ENCODE measurements at regions not wholly inside any gene's neighbourhood (a gene's known extent, or its start where the extent isn't known, plus 50 kb on each side); places are given as distances from the start of the nearest gene placed in this dataset.
"Not testable (repeated sequence)": the region's sequence is repeated elsewhere in the genome, so short reads cannot be mapped to it uniquely, and the experiment has no call there.

DNA sequence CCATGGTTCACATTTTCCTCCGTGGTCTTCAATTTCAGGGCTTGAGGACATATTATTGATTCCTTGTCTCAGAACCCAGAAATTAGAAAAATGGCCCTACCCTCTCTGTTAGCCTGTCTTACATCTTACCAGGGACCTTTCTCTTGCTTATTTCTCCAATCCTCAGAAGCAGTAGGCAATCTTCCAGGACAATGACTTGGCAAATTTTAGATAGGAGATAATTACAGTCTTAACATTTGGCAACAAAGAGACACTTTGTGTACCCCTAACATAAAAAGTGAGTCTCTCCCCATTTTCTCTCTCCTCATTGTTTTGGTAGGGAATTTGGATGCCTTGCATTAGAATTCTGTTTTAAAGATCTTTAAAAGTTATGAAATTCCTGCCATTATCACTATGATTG is 778.1 kb upstream of the SLIT2 start:
- ChIA-PET CTCF (interaction anchor here (0.7 kb wide), 1 partner anchor 1667 kb away, joined by 3 read pairs; no protein-coding TSS in a partner anchor), POLR2A (ENCODE audit: low non-redundant PET) (no interaction called here)
- DNase-seq (ENCODE audit: low spot score) = no peak
- no peak overlapping the region for H3K27ac ChIP-seq
- TF ChIP-seq, protein P1, sequence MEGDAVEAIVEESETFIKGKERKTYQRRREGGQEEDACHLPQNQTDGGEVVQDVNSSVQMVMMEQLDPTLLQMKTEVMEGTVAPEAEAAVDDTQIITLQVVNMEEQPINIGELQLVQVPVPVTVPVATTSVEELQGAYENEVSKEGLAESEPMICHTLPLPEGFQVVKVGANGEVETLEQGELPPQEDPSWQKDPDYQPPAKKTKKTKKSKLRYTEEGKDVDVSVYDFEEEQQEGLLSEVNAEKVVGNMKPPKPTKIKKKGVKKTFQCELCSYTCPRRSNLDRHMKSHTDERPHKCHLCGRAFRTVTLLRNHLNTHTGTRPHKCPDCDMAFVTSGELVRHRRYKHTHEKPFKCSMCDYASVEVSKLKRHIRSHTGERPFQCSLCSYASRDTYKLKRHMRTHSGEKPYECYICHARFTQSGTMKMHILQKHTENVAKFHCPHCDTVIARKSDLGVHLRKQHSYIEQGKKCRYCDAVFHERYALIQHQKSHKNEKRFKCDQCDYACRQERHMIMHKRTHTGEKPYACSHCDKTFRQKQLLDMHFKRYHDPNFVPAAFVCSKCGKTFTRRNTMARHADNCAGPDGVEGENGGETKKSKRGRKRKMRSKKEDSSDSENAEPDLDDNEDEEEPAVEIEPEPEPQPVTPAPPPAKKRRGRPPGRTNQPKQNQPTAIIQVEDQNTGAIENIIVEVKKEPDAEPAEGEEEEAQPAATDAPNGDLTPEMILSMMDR (conservative IDR thresholded peaks at IDR 0.05; ENCODE audit: low read depth) = no peak

DNA sequence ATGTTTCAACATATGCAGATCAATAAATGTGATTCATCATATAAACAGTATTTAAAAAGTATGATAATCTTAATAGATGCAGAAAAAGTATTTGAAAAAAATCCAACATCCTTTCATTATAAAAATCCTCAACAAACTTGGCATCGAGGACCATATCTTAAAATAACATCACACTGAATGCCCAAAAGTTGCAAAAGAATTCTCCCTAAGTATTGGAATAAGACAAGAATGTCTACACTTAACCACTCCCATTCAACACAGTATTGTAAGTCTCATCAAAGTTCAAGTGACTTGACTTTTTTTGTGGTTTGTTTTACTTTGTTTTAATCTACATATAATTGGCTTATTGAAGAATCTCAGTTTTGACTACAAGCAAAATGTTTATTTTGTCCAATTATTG is 779.0 kb upstream of the SLIT2 start:
- no peak overlapping the region for H3K27ac ChIP-seq
- TF ChIP-seq, protein P1 (conservative IDR thresholded peaks at IDR 0.05; ENCODE audit: low read depth) = no peak
- ChIA-PET POLR2A (ENCODE audit: low non-redundant PET) (no interaction called here), CTCF (interaction anchor here (0.7 kb wide), 1 partner anchor 1666 kb away, joined by 3 read pairs; no protein-coding TSS in a partner anchor)
- DNase-seq (ENCODE audit: low spot score) = no peak

DNA sequence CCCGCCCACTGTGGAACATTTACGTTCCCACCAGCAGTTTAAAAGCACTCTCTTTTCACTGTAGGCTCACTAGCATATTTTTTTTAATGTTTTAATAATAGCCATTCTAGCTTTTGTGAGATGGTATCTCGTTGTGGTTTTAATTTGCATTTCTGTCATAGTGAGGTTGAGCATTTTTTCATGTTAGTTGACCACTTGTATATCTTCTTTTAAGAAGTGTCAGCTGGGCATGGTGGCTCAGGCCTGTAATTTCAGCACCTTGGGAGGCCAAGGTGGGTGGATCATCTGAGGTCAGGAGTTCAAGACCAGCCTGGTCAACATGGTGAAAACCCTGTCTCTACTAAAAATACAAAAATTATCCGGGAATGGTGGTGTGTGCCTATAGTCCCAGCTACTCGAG is 781.7 kb upstream of the SLIT2 start:
- DNase-seq (ENCODE audit: low spot score); CTCF ChIA-PET; POLR2A ChIA-PET (ENCODE audit: low non-redundant PET); H3K27ac ChIP-seq: not testable (repeated sequence)

DNA sequence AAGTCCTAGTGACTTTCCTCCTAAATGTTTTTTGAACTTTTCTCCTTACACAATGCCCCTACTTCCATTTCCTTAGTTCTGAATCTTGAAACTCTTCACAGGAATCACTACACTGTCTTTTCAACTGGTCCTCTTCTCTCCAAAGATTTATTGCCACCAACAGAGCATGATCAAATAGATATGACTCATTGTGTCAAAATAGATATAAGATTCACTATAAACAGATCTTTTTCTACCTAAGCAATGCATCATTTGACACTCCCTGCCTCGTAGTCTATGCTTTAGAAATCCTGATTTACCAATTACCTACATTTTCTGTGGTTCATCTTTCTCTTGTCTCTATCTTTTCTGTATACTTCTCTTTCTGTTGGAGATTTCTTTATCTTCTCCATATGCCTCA is 789.6 kb upstream of the SLIT2 start:
- POLR2A ChIA-PET (ENCODE audit: low non-redundant PET) = no interaction called here

DNA sequence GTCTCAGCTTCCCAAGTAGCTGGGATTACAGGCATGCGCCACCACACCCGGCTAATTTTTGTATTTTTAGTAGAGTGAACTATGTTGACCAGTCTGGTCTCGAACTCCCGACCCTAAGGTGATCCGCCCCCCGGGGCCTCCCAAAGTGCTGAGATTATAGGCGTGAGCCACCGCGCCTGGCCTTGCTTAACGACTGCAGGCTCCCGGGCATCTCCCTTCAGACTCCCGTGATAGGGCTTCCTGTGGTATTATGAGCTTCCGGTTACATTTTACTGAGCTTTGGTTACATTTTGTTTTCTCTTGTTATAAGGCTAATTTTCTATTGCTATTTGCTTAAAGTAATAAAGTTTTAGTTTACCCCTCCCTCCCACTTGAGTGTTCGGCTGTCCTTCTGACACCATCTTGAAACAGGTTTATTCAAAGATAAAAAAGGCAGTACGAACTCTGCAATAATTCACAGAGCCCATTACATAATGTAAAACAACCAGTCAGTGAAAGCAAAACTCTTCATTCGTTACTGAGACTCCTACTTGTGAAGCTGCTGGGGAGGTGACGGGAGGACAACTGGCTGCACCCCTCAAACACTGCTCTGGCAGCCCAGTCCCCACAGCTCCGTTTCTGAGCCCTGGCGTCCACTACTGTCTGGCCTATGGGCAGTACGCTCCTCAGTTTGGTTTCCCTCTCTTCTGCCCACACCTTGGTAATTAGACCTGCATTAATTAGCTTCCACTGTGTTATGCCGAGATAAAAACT is 795.7 kb upstream of the SLIT2 start:
- CTCF ChIA-PET = no interaction called here
- TF ChIP-seq, protein P1 (conservative IDR thresholded peaks at IDR 0.05; ENCODE audit: low read depth) = no peak
- POLR2A ChIA-PET (ENCODE audit: low non-redundant PET) = no interaction called here
- no peak for DNase-seq (ENCODE audit: low spot score)
- H3K27ac ChIP-seq = no peak overlapping the region

More for the DNA sequence above, 789.6 kb upstream of the SLIT2 start:
- TF ChIP-seq, protein P1 (conservative IDR thresholded peaks at IDR 0.05; ENCODE audit: low read depth) = no peak
- DNase-seq (ENCODE audit: low spot score) = no peak
- CTCF ChIA-PET = no interaction called here
- H3K27ac ChIP-seq = no peak overlapping the region

DNA sequence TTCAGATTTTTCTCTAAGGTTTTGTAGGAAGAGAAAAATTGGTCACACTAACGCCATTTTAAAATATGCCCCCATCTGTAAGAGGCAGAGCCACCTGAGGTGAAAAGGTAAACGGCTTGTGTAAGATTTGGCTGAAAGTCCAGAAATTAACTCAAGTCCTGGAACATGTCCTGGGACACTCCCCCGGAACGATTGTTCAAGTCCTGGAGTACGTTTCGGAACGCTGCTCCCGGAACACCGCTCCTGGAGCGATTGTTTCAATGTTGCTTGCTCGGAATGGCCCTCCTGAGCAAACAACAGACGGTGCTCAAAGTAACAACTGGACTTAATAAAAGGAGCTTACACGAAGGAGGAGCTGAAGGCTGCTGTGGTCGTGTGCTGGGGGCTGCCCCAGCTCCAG is 796.5 kb upstream of the SLIT2 start:
- DNase-seq (ENCODE audit: low spot score) = no peak
- ChIA-PET CTCF (no interaction called here), POLR2A (ENCODE audit: low non-redundant PET) (no interaction called here)
- TF ChIP-seq, protein P1 (conservative IDR thresholded peaks at IDR 0.05; ENCODE audit: low read depth) = no peak
- H3K27ac ChIP-seq = no peak overlapping the region

DNA sequence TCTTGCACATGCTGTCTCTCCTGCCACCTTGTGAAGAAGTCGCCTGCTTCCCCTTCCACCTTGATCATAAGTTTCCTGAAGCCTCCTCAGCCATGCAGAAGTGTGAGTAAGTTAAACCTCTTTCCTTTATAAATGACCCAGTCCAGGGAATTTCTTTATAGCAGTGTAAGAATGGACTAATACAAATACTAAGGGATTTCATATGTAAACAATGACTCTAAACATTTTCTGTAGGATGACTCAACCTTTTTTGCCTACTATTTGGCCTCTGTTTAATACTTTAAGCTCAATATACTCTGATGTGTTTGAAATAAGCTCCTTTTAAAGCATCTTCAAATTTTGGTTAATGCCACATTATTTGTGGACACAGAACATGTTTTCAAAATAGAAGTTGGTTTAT is 813.5 kb upstream of the SLIT2 start:
- POLR2A ChIA-PET (ENCODE audit: low non-redundant PET) = no interaction called here
- H3K27ac ChIP-seq = no peak overlapping the region
- no peak for DNase-seq (ENCODE audit: low spot score)
- CTCF ChIA-PET = no interaction called here
- TF ChIP-seq, protein P1 (conservative IDR thresholded peaks at IDR 0.05; ENCODE audit: low read depth) = no peak
